T47D (cell line): ENCODE measurements at regions not wholly inside any gene's neighbourhood (a gene's known extent, or its start where the extent isn't known, plus 50 kb on each side); places are given as distances from the start of the nearest gene placed in this dataset.

Source experiments
- DNase-seq, 2 experiments: peaks; one replicate each; pipeline versions ENCODE4 v3.0.0 to v3.0.0-alpha.2; 2011 to 2012; ENCODE audit warnings: low read depth in 1 of 2, low spot score in 1 of 2
- JUND ChIP-seq: IDR thresholded peaks from 2 replicates; pipeline ENCODE4 v1.6.1; 2012; ENCODE audit warnings: low read depth
- in situ Hi-C: cut with HindIII; loops from 2 replicates; pipeline ENCODE4 v1.10.0; 2016; ENCODE audit warnings: low sequenced_read_pairs, low pct_unique_long_range_greater_than_20kb

DNA sequence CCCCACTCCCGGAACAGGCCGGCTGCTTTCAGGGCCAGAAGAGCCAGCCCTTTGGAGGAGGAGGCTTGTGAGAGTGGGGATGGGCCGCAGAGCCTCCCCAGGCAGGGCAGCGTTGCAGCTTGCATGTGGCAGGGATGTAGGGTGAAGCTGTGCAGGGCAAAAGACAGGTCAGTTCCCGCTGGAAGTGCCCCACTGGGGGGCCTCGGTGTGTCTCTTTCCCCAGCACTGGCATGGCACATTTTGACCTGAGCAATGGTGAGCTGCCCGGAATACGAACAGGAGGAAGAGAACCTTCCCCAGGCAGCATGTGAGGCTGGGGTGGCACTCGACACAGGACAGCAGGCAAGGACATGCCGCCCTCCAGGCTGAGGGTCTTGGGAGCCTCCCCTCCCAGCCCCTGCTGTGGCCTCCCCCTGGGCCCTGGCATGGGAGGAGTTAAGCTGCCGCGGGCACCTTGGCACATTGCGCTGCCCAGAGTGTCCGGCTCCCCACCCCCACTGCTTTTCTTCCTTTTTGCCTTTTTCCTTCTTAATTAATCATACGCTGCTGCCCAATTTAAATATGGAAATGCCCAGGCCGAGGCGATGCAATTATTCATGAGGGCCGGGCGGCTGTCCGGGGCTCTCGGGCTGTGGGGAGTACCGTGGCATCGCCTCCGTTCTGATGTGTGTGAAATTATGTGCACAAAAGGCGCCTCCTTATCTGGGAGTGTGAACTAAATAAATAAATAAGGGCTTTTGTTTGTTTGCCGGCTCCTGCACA, 76.0 kb upstream of the WNT7B start:
- no peak for TF ChIP-seq JUND
- peak in 1 of 2 experiments; percentile 87 for DNase-seq
- in situ Hi-C loops = no loop called here

DNA sequence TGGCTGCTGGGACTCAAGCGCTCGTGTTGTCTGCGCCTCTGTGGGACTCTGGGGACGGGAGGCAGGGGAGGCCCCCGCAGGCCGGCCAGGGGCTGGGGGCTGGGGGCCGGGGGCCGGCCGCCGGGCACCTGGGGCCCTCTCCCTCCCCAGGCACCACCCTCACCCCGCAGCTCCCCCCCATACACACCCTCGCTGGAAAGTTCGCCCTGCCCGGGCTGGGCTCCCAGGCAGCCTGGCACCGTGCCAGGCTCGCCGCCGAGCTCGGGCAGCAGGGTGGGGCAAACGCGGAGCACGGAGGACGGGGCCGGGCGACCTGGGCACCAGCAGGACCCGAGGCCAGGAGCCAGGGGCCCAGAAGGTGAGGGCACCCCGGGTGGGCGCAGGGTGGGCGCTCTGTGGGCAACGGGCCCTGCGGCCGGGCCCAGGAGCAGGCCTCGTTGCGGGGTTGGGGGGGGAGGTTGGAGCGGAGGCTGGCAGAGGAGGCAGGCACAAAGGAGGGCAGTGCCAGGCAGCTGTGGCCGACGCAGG, 76.7 kb upstream of the WNT7B start:
- peak in 1 of 2 experiments; percentile 86 for DNase-seq
- in situ Hi-C loops = no loop called here
- no peak for TF ChIP-seq JUND

DNA sequence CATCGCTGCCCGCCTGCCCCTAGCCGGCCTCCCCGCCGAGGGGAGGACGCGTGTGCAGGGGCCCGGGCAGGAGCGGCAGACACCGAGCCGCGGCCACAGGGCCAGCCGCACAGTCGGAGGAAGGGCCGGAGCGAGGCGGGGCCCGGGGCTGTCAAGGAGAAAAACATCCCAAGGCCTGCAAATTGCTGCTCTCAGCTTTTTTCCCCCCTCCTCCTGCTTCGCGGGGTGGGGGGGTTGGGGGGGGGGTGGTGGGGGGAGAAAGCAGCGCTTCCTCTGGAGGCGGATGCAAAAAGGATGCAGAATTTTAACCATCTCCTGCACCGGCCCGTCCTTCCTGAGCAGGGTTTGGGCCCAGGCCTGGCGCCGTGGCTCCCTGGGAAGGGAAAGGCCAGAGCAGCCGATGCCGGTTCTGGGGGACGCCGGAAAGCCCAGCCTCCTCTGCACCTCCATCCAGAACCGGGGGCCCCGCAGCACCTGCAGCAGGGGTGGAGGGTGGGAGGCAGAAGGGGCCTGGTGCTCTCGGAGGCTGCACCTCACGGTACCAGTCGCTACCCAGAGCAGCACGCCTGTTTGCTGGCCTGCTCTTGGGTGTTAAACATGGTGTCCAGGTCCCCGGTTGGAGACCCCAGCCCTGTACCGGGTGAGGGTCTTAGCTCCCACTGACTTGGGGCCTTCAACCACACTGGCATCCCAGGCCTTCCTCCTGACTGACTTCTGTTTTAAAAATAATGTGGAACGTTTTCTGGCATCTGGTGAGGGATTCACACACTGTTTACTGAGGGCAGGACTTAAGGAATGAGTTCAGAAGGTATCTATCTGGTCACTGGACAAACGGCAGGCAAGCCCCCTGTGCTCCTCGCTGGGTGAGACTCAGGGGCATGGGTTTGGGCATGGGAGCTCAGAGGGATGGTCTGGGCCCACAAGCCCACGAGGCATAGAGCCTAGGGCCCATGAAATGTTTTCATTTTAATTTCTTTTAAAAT, 77.4 kb upstream of the WNT7B start:
- TF ChIP-seq JUND = no peak
- peak in 1 of 2 experiments; percentile 82 for DNase-seq
- in situ Hi-C loops = no loop called here

GRCh38 chr22:46055181-46055875, 78.4 kb upstream of the WNT7B start:
- no peak for TF ChIP-seq JUND
- DNase-seq = peak in 1 of 2 experiments; percentile 49
- in situ Hi-C loops = no loop called here

DNA sequence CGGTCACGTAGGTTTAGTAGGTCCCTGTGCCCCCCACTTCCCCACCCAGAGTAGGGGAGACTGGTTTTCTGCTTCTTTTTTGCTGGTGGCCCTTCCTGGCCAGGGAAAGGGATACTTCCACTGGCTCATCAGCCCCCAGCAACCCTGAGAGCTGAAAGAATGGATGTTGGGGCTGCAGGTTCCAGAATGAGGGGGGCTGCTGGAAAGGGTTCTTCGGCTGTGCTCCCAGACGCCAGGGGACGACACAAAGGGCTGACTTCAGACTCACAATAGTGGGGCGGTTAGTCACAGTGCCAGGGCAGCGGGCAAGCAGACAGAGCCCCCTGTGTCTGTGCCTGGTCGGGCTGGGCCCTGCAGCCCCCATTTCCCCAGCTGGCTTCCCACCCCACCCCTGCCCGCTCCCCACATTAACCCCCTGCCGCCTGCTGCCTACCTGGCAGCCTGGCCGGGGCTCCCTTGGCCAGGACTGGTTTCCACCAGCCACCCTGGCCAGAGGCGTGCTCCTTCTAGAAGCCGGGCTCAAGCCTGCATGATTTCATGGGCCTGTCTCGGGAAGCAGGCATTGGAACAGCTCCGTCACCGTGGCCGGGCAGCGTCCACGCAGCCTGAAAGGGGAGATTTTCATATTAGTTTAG, 79.1 kb upstream of the WNT7B start:
- DNase-seq = peak in 1 of 2 experiments; percentile 44
- TF ChIP-seq JUND = no peak
- in situ Hi-C loops = no loop called here

DNA sequence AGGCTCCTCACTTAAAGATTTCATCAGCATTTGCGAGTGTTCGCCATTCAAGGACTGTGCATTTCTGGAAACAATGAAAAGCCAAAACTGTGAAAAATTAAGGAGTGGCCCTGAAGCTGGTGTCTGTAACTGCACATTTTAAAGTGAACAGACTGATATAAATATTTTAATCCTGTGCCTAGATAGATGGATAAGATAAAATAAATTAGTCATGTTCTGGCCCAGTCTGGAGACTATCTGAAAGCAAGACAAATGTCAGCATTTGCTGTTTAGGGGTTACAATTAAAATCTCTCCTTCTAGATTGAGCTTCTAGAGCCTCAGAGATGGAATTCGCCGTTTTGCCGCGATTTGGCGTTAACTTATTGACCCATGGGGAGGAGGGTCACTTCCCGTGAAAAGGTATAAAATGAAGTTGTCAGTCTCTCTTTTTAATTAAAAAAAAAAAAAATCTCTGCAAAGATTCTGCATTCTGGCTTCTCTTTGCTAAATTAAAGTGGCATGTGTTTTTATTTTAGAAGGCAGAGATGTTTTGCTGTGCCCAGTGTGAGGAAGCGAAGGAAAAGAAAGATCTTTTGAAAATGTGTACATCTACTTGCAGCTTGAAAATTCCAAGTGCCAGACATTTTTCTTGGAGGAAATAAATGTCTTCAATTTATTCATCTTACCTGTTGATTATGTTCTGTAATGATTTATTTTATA, 79.7 kb upstream of the WNT7B start:
- no peak for TF ChIP-seq JUND
- in situ Hi-C loops = no loop called here
- DNase-seq = no peak

DNA sequence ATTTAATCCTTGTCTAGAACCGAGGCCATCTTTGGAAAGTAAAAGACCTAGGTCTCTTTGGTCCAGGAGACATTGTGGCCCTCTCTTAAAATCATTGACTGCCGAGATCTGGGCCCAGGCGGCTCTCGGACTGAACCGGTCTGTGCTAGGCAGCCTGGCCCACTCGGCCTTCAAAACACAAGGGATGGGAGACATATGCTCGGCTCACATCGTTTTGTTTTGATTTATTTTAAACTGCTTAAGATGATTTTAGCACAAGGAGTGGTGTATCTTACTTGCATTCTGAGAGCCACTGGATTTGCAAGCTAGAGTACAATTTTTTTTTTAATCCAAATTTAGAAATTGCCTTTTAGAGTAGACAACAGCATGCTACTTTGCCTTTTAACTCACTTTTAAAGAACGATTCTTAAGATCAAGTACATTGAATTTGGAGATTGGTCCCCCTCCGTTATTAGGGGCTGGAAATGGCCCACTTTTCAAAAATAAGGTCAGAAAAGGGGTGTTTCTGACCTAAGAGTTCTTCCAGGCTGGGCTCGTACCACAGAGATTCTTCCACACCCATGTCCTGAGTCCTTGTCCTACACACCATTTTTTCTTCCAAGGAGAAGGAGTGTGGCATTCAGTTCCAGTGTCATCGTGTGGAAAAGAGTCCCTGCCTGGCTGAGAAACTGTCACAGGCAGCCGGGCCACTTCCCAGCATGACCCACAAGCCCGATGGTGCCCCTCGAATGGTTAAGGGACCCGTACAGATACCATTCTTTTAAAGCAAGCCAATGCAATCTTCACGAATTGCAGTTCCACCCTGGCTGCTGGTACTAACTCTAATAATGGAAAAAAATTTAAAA, 80.5 kb upstream of the WNT7B start:
- DNase-seq = peak in 1 of 2 experiments; percentile 32

DNA sequence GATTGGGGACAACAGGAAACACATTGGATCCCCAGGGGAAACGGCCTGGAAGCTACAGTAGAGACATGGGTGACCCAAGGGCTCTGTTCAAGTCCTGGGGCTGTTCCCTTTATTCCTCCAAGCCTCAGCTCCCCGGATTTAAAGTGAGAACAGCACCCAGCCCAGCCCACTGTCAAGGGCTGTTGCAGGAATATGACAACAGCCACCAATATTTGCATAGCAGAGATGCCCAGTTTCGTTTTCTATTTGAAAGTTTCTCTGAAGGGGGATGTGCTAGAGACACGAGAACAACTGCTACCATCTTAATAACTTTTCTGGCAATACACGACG, 81.1 kb upstream of the WNT7B start:
- in situ Hi-C loops = no loop called here
- TF ChIP-seq JUND = no peak
- peak; percentile 71 to 91 for DNase-seq

More for the DNA sequence above, 80.5 kb upstream of the WNT7B start:
- no peak for TF ChIP-seq JUND
- in situ Hi-C loops = no loop called here

- DNase-seq = peak in 1 of 2 experiments; percentile 38
- in situ Hi-C loops = no loop called here
- no peak for TF ChIP-seq JUND
Observed at GRCh38 chr22:46058591-46059519, 81.9 kb upstream of the WNT7B start.
